HG02852 (cell line): ENCODE measurements at regions not wholly inside any gene's neighbourhood (a gene's known extent, or its start where the extent isn't known, plus 50 kb on each side); places are given as distances from the start of the nearest gene placed in this dataset.

Experiments
- ATAC-seq: cut with Tn5 transposase; IDR thresholded peaks from one replicate; pipeline ENCODE4 v1.9.1; 2021; ENCODE audit warnings: mild to moderate bottlenecking, moderate library complexity; ENCODE audit not compliant: unreplicated experiment

- ATAC-seq, result no peak
These were observed 576.5 kb upstream of the PLXNA2 start for GRCh38 chr1:208820580-208821212.

GRCh38 chr1:208821939-208822338 is 577.8 kb upstream of the PLXNA2 start:
- ATAC-seq, result no peak

- ATAC-seq, result no peak
These were observed 581.1 kb upstream of the PLXNA2 start for GRCh38 chr1:208825300-208825699.

- no peak for ATAC-seq
These were observed 585.4 kb upstream of the PLXNA2 start for GRCh38 chr1:208829595-208829994.

GRCh38 chr1:208834381-208835096 is 590.4 kb upstream of the PLXNA2 start:
- ATAC-seq, result no peak

GRCh38 chr1:208835097-208835463 is 590.9 kb upstream of the PLXNA2 start:
- no peak for ATAC-seq

- no peak for ATAC-seq
These were observed 591.6 kb upstream of the PLXNA2 start for GRCh38 chr1:208835781-208836180.

GRCh38 chr1:208837242-208837641 is 593.1 kb upstream of the PLXNA2 start:
- ATAC-seq, result no peak

GRCh38 chr1:208841436-208841835 is 597.3 kb upstream of the PLXNA2 start:
- no peak for ATAC-seq

GRCh38 chr1:208842451-208842850 is 598.3 kb upstream of the PLXNA2 start:
- no peak for ATAC-seq

GRCh38 chr1:208844158-208844557 is 600.0 kb upstream of the PLXNA2 start:
- ATAC-seq, result no peak

GRCh38 chr1:208848854-208849253 is 604.7 kb upstream of the PLXNA2 start:
- ATAC-seq, result no peak

GRCh38 chr1:208850442-208850841 is 606.3 kb upstream of the PLXNA2 start:
- no peak for ATAC-seq

GRCh38 chr1:208851366-208851765 is 607.2 kb upstream of the PLXNA2 start:
- no peak for ATAC-seq

GRCh38 chr1:208852911-208853310 is 608.7 kb upstream of the PLXNA2 start:
- no peak for ATAC-seq

GRCh38 chr1:208855403-208855802 is 611.2 kb upstream of the PLXNA2 start:
- peak; percentile 91 for ATAC-seq

- ATAC-seq, result no peak
These were observed 613.3 kb upstream of the PLXNA2 start for GRCh38 chr1:208857465-208857864.

- no peak for ATAC-seq
These were observed 614.6 kb upstream of the PLXNA2 start for GRCh38 chr1:208858738-208859137.

GRCh38 chr1:208864366-208864965 is 620.3 kb upstream of the PLXNA2 start:
- no peak for ATAC-seq

- ATAC-seq, result no peak
These were observed 622.3 kb upstream of the PLXNA2 start for GRCh38 chr1:208866386-208866955.

- ATAC-seq, result no peak
These were observed 624.4 kb upstream of the PLXNA2 start for GRCh38 chr1:208868554-208868953.

GRCh38 chr1:208874915-208875314 is 630.7 kb upstream of the PLXNA2 start:
- ATAC-seq, result no peak
